Stimulated activated CD4-positive, alpha-beta T cell treated with anti-CD3 and anti-CD28 coated beads, Interleukin-1b, Interleukin-23, amount 100 ng/mL, for 48 hours (primary cell): ENCODE measurements at regions not wholly inside any gene's neighbourhood (a gene's known extent, or its start where the extent isn't known, plus 50 kb on each side); places are given as distances from the start of the nearest gene placed in this dataset.

Source experiments
- DNase-seq: peaks from one replicate; pipeline ENCODE4 v3.0.0-alpha.2; 2020

DNA sequence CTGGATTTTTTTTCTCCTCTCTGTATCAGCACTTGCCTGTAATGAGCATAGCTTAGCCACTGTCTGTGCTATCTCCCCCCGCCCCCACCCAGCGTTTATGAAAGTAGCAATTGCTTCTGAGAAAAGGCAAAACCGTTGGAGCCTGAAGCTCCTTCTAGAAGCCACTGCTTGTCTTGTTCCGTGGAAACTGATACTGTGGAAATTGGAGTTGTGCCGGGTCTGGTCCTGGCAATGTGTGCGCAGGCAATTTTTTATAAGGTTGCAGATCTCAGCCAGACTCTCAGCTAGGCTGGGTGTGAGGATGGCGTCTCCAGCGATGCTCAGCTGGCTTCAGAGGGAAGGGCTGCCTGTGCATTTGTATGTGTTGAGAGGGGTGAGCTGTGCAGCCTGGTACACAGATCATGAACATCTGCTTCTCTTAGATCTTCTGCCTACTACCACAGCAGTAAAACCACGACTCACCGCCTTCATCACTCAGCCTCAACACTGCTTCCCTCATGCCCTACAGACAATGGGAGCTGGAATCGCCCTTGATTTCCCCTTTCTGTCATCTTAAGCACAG is 72.4 kb upstream of the GTSF1L start:
- DNase-seq = no peak

DNA sequence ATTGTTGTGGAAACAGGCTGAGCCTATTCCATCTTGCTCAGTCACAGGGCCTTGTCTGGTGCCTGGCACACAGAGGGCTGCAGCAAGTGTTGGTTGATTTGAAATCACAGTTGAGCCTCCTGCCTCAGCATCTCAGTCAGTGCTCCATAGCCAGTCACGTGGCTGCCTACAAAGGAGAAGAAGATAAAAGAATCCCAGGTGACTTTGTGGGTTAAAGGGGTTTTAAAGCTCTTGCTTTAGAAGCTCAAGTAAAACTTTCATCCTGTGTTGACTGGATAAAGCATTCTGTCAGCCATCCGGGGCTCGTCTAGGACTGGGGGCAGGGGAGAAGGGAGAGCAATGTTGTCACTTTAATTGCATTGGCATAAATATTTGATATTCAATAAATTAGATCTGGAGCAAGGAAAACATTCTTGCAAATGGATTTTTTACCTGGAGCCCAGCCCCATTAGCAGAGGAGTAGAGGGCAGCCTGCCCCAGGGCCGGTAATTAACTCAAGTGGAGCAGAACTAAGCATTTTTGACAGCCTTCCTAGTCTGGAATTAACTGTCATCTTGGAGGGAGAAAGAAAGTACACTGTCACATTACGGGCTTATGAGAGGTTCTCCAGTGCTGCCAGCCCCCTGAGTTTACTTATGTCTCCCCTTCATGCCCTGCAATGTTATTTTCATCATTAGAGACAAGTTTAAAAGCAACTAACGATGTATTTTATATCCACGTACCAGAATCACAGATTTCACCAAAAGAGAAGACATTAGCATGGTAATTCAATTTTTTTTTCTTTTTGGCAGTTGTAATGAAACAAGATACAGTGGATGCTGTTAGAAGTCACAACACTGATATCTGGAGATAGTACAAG is 71.7 kb upstream of the GTSF1L start:
- no peak for DNase-seq

DNA sequence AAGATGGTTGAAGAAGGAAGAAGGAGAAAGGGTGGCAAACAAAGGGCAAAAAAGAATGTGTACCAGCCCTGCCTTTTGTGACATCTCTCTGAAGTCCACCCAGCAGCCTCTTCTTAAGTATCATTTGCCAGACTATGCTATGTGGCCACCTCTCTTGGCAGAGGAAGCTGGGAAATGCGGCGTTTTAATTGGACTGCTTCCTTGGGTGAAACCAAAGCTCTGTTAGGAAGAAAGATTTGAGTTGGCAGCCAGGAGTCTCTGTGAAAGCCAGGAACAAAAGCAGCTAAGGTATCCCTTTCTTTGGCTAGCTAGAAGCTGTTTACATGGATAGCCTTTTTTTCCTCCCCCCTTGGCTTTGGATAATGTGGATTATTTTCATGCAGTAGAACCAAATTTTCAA is 67.5 kb upstream of the GTSF1L start:
- DNase-seq = no peak

DNA sequence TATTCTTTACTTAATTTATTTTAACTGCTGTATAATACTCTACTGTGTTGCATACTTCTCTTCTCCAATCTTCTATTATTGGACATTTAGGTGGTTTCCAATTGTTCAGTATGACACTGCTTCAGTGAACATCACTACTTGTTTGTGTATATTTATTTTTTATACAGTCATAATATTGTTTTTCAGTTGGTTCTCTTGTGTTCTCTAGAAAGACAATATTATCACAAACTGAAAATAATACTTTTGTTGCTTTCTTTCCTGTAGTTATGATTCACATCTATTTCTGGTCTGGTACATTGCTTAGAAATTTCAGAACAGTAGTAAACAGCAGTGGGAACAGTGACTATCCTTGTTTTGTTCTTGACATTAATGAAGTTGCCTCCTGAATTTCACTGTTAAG is 62.8 kb upstream of the GTSF1L start:
- DNase-seq = no peak

DNA sequence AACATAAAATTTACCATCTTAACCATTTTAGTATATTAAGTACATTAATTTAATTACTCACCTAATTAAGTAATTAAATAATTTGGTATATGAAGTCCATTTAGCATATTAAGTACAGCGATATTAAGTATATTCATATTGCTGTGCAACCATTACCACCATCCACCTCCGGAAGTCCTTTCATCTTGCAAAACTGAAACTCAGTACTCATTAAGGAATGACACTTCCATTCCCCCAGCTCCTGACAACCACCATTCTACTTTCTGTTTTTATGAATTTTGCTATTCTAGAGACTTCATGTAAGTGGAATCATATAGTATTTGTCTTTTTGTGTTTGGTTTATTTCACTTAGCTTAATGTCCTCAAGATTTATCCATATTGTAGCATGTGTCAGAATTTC is 61.1 kb upstream of the GTSF1L start:
- DNase-seq = no peak

DNA sequence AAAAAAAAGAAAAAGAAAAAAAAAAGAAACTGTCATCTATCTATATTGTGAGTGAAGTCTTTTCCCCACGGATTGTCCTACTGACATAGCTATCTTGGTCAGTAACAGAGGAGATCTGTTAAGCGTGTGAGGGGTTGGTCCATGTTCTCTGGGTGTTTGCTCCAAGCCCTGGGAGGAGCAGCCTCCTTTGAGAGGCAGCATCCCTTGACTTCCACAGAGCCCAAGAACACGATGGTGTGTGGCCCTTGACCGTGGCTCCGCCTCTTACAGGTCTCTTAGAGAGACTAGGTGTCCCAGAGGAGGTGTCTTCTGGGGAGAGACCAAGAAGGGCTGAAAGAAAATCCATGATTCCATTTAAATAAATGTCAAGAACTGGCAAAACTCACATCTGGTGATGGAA is 60.1 kb upstream of the GTSF1L start:
- no peak for DNase-seq

DNA sequence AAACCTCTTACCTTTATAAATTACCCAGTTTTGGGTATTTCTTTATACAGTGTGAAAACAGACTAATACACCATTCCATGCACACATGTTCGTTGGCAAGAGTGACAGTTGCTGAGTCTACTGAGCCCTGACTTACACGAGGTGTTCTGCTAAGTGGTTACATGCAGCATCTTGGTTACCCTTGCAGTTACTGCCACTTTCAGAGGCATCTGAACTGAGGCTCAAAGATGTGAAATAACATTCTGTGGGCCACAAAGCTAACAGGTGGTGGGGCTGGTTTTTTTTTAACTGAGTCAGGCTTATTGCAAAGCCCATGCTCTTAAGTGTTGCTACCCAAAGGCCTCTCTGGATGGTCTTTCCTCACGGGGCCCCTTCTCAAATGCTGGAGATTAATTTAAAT is 54.4 kb upstream of the GTSF1L start:
- DNase-seq = no peak

DNA sequence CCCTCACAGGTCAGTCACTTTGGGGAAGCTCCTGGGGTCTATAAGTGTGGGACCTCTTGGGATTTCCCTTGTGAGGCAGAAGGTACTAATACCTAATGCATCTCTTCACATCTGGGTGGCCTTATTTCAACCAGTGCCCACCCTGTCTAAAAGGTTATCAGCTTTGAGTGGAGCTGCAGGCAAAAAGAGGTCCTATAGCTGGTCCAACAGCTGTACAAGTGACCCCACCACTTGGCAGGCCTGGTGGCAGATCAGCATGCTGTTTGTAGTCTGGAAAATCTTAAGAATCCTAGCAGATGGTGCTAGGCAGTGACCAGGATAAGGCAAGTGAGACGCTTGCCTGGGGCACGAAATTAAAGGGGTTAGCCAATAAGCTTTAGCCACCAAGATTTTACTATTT is 51.6 kb upstream of the GTSF1L start:
- no peak for DNase-seq

DNA sequence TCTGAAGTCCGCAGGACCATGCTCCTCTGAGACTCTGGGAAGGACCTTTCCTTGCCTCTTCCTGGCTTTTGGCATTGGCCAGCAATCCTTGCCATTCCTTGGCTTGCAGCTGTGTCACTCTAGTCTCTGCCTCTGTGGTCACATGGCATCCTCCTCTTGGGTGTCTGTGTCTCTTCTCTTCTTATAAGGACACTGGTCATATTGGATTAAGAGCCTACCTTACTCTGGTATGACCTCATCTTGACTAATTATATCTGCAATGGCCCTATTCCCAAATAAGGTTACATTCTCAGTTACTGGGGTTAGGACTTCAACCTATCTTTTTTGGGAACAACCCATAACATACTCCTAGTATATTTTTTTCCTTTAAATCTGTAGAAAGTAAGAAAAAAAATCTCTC is 49.9 kb upstream of the GTSF1L start:
- DNase-seq = no peak
